VCaP (cell line): ENCODE measurements at regions not wholly inside any gene's neighbourhood (a gene's known extent, or its start where the extent isn't known, plus 50 kb on each side); places are given as distances from the start of the nearest gene placed in this dataset.
"Not testable (repeated sequence)": the region's sequence is repeated elsewhere in the genome, so short reads cannot be mapped to it uniquely, and the experiment has no call there.

Source experiments
- H3K27ac ChIP-seq: fragments of 450-650 bp; 2 replicates; pipeline ENCODE4 v1.5.1; 2017
- CTCF ChIP-seq: fragments of 450-650 bp; conservative IDR thresholded peaks from 2 replicates; pipeline ENCODE4 v1.5.1; 2017; ENCODE audit warnings: mild to moderate bottlenecking, moderate library complexity

DNA sequence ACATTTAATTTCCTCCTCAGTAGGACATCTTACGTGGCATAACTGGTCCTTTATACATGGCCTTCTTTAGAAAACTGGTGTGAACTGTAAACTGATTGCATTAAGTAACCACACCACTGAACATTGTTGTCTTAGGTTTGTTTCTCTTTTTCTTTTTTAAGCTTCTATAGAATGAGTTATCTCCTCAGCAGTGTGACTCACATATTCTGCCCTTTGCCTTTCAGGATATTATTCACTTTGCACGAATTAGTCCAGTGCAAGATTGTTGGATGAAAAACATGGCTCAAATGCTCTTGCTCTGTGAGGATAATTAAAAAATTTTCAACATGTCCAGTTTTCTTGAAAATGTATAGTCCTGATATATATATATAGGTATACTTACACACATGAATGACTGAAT is 147.6 kb downstream of the KBTBD8 start:
- no peak overlapping the region for H3K27ac ChIP-seq
- no peak for TF ChIP-seq CTCF

DNA sequence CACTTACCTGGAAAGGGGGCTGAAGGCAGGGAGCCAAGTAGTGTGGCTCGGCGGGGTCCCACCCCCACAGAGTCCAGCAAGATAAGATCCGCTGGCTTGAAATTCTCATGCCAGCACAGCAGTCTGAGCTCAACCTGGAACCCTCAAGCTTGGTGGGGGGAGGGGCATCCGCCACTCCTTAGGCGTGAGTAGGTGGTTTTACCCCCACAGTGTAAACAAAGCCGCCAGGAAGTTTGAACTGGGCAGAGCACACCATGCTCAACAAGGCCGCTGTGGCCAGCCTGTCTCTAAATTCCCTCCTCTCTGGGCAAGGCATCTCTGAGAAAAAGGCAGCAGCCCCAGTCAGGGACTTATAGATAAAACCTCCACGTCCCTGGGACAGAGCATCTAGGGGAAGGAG is 156.3 kb downstream of the KBTBD8 start:
- TF ChIP-seq CTCF: no peak
- H3K27ac ChIP-seq: no peak overlapping the region

- no peak overlapping the region for H3K27ac ChIP-seq
- TF ChIP-seq CTCF: no peak
Measured at GRCh38 chr3:67167481-67167880, 169.4 kb downstream of the KBTBD8 start.

DNA sequence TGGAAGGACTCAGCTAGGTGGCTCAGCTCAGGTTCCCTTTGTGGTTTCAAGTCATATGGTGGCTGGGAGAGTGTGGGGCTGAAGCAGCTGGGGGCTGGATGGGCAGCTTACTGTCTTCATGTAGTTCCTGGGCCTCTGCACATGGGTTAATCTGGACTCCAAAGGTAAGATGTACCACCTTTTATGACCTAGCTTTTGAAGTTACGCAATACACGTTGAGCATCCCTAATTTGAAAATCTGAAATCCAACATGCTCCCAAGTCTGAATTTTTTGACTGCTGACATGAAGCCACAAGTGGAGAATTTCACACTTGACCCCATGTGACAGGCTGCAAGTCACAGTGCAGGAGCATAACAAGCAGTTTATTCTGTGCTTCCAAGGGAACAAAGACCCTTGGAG is 173.7 kb downstream of the KBTBD8 start:
- TF ChIP-seq CTCF: no peak
- no peak overlapping the region for H3K27ac ChIP-seq

DNA sequence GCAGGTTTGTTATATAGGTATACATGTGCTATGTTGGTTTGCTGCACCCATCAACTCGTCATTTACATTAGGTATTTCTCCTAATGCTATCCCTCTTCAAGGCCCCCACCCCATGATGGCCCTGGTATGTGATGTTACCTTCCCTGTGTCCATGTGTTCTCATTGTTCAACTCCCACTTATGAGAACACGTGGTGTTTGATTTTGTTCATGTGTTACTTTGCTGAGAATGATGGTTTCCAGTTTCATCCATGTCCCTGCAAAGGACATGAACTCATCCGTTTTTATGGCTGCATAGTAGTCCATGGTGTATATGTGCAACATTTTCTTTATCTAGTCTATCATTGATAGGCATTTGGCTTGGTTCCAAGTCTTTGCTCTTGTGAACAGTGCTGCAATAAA is 175.0 kb downstream of the KBTBD8 start:
- H3K27ac ChIP-seq: not testable (repeated sequence)

GRCh38 chr3:67176396-67176795 is 178.3 kb downstream of the KBTBD8 start:
- TF ChIP-seq CTCF: no peak
- no peak overlapping the region for H3K27ac ChIP-seq

DNA sequence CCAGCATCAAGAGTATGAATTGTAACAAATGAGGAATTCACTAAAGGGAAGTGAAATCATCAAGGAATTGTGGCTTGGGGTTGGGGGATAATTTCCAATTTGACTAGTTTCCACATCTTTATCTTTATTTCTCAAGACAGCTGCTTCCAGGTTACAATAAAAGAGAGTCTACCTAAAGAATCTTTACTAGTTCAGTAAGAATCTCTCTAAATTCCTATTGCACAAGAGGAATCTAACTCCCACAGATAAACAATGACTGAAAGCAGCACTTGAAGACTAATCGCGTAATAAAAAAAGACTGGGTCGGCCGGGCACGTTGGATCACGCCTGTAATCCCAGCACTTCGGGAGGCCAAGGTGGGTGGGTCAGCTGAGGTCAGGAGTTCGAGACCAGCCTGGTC is 194.4 kb downstream of the KBTBD8 start:
- no peak overlapping the region for H3K27ac ChIP-seq
- no peak for TF ChIP-seq CTCF

DNA sequence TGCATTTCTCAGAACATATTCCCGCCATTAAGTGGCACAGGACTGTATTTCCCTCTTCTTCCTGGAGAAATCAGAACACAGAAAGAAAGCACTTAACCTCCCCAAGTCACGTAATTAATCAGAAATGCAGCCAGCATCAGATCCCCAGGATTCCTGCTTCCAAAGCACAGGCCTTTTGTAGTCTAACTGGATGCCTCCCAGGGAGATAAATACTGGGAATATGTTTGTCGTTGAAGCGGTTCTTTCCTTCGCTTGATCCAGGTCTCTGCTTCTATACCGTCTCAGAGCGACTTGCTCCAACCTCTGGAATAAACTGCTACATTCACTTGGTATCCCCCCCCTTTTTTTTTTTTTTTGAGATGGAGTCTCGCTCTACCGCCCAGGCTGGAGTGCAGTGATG is 198.6 kb downstream of the KBTBD8 start:
- no peak overlapping the region for H3K27ac ChIP-seq
- no peak for TF ChIP-seq CTCF
